ENCODE measurements at regions not wholly inside any gene's neighbourhood (a gene's known extent, or its start where the extent isn't known, plus 50 kb on each side); places are given as distances from the start of the nearest gene placed in this dataset.

DNA sequence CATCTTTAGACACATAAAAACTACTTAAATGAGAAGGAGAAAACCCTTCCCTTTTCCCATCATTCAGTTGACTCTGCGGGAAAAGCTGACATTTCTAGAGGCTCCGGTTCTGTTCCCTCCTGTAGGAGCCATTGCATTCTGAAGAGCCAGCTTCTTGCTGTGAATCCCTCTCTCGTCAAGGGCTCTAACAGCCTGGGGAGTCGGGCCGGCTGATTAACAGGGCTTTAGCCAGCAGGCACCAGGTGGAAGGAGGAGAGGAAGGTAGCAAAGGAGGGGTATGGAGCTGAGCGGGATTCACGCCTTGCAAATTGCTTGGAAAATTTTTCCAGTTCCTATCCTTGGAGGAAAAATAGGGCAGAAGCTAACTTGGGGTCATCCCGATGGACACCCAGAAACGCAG, 108.3 kb upstream of the UBE2E1 start:
- WGBS, 3 donors, result 66 to 68% (median 67%) methylated on average over 9 of the region's 9 CpGs
- Histone ChIP-seq H3K27me3 (ENCODE audit: insufficient read depth in 3 of 3, low read length in 2 of 3) (no peaks in the 10 kb centered on the region), H3K36me3 (ENCODE audit: insufficient read depth in 1 of 2, low read depth in 1 of 2) (no peaks in the 10 kb centered on the region), H3K9me3 (no peaks in the 10 kb centered on the region), H3K4me3 (no peak overlapping the region), H3K27ac (no peak overlapping the region), H3K4me1 (no peaks in the 10 kb centered on the region)
- intact Hi-C loops (cut with DNase I), result no loop called here
- ATAC-seq, result no peak
- TF ChIP-seq, protein P1, sequence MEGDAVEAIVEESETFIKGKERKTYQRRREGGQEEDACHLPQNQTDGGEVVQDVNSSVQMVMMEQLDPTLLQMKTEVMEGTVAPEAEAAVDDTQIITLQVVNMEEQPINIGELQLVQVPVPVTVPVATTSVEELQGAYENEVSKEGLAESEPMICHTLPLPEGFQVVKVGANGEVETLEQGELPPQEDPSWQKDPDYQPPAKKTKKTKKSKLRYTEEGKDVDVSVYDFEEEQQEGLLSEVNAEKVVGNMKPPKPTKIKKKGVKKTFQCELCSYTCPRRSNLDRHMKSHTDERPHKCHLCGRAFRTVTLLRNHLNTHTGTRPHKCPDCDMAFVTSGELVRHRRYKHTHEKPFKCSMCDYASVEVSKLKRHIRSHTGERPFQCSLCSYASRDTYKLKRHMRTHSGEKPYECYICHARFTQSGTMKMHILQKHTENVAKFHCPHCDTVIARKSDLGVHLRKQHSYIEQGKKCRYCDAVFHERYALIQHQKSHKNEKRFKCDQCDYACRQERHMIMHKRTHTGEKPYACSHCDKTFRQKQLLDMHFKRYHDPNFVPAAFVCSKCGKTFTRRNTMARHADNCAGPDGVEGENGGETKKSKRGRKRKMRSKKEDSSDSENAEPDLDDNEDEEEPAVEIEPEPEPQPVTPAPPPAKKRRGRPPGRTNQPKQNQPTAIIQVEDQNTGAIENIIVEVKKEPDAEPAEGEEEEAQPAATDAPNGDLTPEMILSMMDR (IDR thresholded peaks at IDR 0.05), result no peak
- no peak for DNase-seq

DNA sequence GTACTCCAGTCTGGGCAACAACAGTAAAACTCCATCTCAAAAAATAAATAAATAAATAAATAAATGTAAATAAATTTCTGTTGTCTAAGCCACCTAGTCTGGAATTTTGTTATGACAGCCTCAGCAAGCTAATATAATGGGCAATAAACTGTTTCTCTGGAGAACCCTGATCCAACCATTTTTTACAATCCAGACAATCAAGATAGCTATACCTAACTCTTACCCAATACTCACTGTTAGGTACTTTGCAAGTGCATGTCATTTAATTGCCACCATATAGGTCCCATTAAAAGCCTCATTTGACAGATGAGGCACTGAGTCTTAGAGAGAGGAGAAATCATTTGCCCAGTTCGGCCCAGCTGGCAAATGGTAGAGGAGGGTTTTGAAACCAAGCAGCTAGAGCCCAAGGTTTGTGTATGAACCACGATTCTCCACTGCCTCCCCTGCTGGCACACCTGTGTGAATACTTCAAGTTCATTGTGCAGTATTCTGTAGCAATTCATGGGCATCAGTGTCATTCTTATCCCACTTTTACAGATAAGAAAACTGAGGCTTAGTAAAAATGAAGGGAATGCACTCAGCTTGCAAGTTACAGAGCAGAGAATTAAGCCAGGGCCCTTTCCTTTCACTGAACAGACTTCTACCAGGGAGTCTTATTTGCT, 107.0 kb upstream of the UBE2E1 start:
- ATAC-seq (no peak), DNase-seq (no peak)
- TF ChIP-seq, protein P1 (IDR thresholded peaks at IDR 0.05), result no peak
- Histone ChIP-seq H3K9me3 (no peaks in the 10 kb centered on the region), H3K4me3 (no peak overlapping the region), H3K4me1 (no peaks in the 10 kb centered on the region), H3K36me3 (ENCODE audit: insufficient read depth in 1 of 2, low read depth in 1 of 2) (no peaks in the 10 kb centered on the region), H3K27ac (no peak overlapping the region), H3K27me3 (ENCODE audit: insufficient read depth in 3 of 3, low read length in 2 of 3) (no peaks in the 10 kb centered on the region)
- intact Hi-C loops (cut with DNase I), result no loop called here
- 53 to 64% (median 62%) methylated on average over 2 of the region's 2 CpGs for WGBS, 3 donors

DNA sequence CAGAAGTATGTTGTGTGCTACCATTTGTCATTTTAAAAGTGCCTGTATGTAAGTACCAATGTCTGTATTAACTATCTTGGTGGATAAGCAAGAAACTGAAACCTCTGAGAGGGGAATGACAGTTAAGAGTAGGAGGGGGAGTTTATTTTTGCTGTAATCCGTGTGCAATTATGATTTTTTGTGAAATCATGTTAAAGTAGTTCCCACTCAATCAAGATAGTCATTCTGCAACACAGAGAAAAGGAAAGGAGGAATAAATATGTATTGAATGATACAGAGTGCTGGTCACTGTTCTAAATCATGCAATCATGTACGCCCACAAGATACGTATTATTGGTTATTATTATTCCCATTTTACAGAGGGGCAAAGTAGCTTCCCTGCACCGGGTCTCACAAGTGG, 105.1 kb upstream of the UBE2E1 start:
- no peaks in the 10 kb centered on the region for H3K27me3 ChIP-seq (ENCODE audit: insufficient read depth in 3 of 3, low read length in 2 of 3)
- ATAC-seq (no peak), DNase-seq (no peak)
- no peaks in the 10 kb centered on the region for H3K4me1 ChIP-seq
- 64 to 86% (median 85%) methylated on average over 4 of the region's 4 CpGs for WGBS, 3 donors
- H3K4me3 ChIP-seq, result no peak overlapping the region
- TF ChIP-seq, protein P1 (IDR thresholded peaks at IDR 0.05), result no peak
- intact Hi-C loops (cut with DNase I), result no loop called here
- no peaks in the 10 kb centered on the region for H3K36me3 ChIP-seq (ENCODE audit: insufficient read depth in 1 of 2, low read depth in 1 of 2)
- H3K9me3 ChIP-seq, result no peaks in the 10 kb centered on the region
- H3K27ac ChIP-seq, result no peak overlapping the region

DNA sequence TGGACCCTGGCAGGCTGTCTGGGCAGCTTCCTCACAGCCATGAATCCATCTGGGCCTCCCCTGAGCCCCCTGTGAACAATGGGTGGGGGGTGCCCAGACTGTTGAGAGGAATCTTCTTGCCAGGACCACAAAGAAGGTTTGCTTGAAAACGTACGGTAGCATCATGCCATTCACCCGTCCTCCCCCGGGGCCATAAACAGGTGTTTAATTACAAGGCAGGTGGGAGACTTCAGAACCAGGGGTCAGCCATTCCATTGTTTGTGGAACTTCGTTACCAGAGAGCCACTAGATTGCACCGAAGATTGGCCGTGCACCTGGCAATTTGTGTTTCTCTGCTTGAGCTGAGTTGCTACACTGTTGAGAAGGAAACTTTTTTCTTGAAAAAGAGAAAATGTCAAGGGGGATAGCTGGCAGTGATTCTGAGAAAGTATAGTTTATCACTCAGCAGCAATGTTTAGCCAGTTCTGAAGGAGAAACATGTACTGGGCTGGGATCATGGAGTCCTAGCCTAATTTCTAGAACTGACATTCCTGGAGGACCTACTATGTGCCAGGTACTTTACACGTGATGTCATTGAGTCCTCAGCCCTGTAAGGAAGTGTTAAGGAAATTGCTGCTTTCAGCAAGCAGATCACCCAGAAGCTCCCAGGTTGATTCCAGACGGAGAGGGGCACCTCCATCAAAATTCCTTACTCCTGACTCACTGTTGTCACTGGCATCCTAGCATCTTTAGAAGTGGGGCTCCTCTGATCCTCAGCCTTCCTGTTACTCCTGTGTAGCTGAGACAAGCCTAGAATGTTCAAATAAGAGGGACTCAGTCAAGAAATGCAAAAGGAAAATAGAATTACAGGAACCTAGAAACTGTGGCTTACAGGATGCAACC, 103.8 kb upstream of the UBE2E1 start:
- Histone ChIP-seq H3K4me1 (no peaks in the 10 kb centered on the region), H3K36me3 (ENCODE audit: insufficient read depth in 1 of 2, low read depth in 1 of 2) (no peaks in the 10 kb centered on the region), H3K4me3 (no peak overlapping the region), H3K9me3 (no peaks in the 10 kb centered on the region), H3K27me3 (ENCODE audit: insufficient read depth in 3 of 3, low read length in 2 of 3) (no peaks in the 10 kb centered on the region), H3K27ac (no peak overlapping the region)
- ATAC-seq, result no peak
- 36 to 44% (median 36%) methylated on average over 9 of the region's 9 CpGs for WGBS, 3 donors
- TF ChIP-seq, protein P1 (IDR thresholded peaks at IDR 0.05), result no peak
- no peak for DNase-seq
- intact Hi-C loops (cut with DNase I), result no loop called here

All from psoas muscle (tissue), 7 donors.